ENCODE measurements at regions not wholly inside any gene's neighbourhood (a gene's known extent, or its start where the extent isn't known, plus 50 kb on each side); places are given as distances from the start of the nearest gene placed in this dataset.

- no peak for DNase-seq
- Histone ChIP-seq H3K36me3 (no peaks in the 10 kb centered on the region), H3K9me3 (no peaks in the 10 kb centered on the region), H3K4me3 (no peak overlapping the region), H3K4me1 (no peaks in the 10 kb centered on the region), H3K27me3 (no peaks in the 10 kb centered on the region), H3K27ac (no peak overlapping the region)
- WGBS, 2 donors: 60 to 65% methylated on average over 1 of the region's 1 CpG
- ATAC-seq: no peak
- intact Hi-C loops (cut with DNase I): no loop called here
- FAIRE-seq: no peak
- no peak for TF ChIP-seq CTCF (IDR thresholded peaks at IDR 0.05)
Observed at GRCh38 chr14:62253171-62253570, 491.0 kb downstream of the SNAPC1 start.

GRCh38 chr14:62253911-62254310 lies 491.7 kb downstream of the SNAPC1 start:
- no peaks in the 10 kb centered on the region for H3K27me3 ChIP-seq
- no peak overlapping the region for H3K27ac ChIP-seq
- no peaks in the 10 kb centered on the region for H3K4me1 ChIP-seq
- H3K36me3 ChIP-seq: no peaks in the 10 kb centered on the region
- TF ChIP-seq CTCF (IDR thresholded peaks at IDR 0.05): no peak
- intact Hi-C loops (cut with DNase I): no loop called here
- FAIRE-seq (no peak), DNase-seq (no peak), ATAC-seq (no peak)
- WGBS, 2 donors: 80 to 85% methylated on average over 2 of the region's 2 CpGs
- H3K9me3 ChIP-seq: no peaks in the 10 kb centered on the region
- H3K4me3 ChIP-seq: no peak overlapping the region

- no peaks in the 10 kb centered on the region for H3K4me1 ChIP-seq
- H3K27me3 ChIP-seq: no peaks in the 10 kb centered on the region
- intact Hi-C loops (cut with DNase I): no loop called here
- H3K36me3 ChIP-seq: no peaks in the 10 kb centered on the region
- DNase-seq: no peak
- H3K9me3 ChIP-seq: no peaks in the 10 kb centered on the region
- WGBS, 2 donors: 79 to 92% methylated on average over 6 of the region's 6 CpGs
- no peak overlapping the region for H3K4me3 ChIP-seq
- ATAC-seq: no peak
- FAIRE-seq: no peak
- H3K27ac ChIP-seq: no peak overlapping the region
- no peak for TF ChIP-seq CTCF (IDR thresholded peaks at IDR 0.05)
Observed at GRCh38 chr14:62269204-62269603, 507.0 kb downstream of the SNAPC1 start.

- ATAC-seq (no peak), FAIRE-seq (no peak), DNase-seq (no peak)
- 57 to 86% methylated on average over 1 of the region's 1 CpG for WGBS, 2 donors
- Histone ChIP-seq H3K27me3 (no peaks in the 10 kb centered on the region), H3K36me3 (no peaks in the 10 kb centered on the region), H3K9me3 (no peaks in the 10 kb centered on the region), H3K27ac (no peak overlapping the region), H3K4me1 (no peaks in the 10 kb centered on the region), H3K4me3 (no peak overlapping the region)
- no peak for TF ChIP-seq CTCF (IDR thresholded peaks at IDR 0.05)
- intact Hi-C loops (cut with DNase I): no loop called here
Observed at GRCh38 chr14:62270236-62270635, 508.0 kb downstream of the SNAPC1 start.

GRCh38 chr14:62280366-62280765 lies 518.1 kb downstream of the SNAPC1 start:
- intact Hi-C loops (cut with DNase I): no loop called here
- no peak for ATAC-seq

More at GRCh38 chr14:62280366-62280765, 518.1 kb downstream of the SNAPC1 start:
- Histone ChIP-seq H3K9me3 (no peaks in the 10 kb centered on the region), H3K4me1 (no peaks in the 10 kb centered on the region), H3K4me3 (no peak overlapping the region), H3K36me3 (no peaks in the 10 kb centered on the region), H3K27me3 (no peaks in the 10 kb centered on the region), H3K27ac (no peak overlapping the region)
- no peak for TF ChIP-seq CTCF (IDR thresholded peaks at IDR 0.05)
- no peak for FAIRE-seq
- no peak for DNase-seq
